ENCODE measurements at regions not wholly inside any gene's neighbourhood (a gene's known extent, or its start where the extent isn't known, plus 50 kb on each side); places are given as distances from the start of the nearest gene placed in this dataset.

- TF ChIP-seq CTCF (IDR thresholded peaks at IDR 0.05 in 2 of 3, conservative IDR thresholded peaks at IDR 0.05 in 1 of 3; ENCODE audit: borderline replicate concordance in 1 of 3, insufficient read depth in 1 of 3, low read depth in 2 of 3, low read length in 2 of 3) (no peak), CBX3 (IDR thresholded peaks at IDR 0.05; ENCODE audit: low read depth) (no peak), ELF1 (IDR thresholded peaks at IDR 0.05; ENCODE audit: borderline replicate concordance, low read depth) (no peak), JUND (IDR thresholded peaks at IDR 0.05) (no peak)
These were observed 247.5 kb upstream of the ZNF521 start (continued) for GRCh38 chr18:25599443-25599842.

GRCh38 chr18:25597476-25597875, 245.5 kb upstream of the ZNF521 start:
- BruUV-seq (replicated peaks) = no TSS peak
- H3K4me2 ChIP-seq (ENCODE audit: low read length) = no peak overlapping the region
- no peak overlapping the region for H3K9ac ChIP-seq (ENCODE audit: low read length)
- no peak overlapping the region for H3K27ac ChIP-seq (ENCODE audit: low read depth, low read length)
- DNase-seq (ENCODE audit: low read depth, low spot score) (no peak), ATAC-seq (no peak)
- TF ChIP-seq SRF (IDR thresholded peaks at IDR 0.05; ENCODE audit: low read depth) (no peak), MAX (IDR thresholded peaks at IDR 0.05) (no peak), POLR2AphosphoS5 (IDR thresholded peaks at IDR 0.05; ENCODE audit: low read depth, low read length) (no peak), FOSL1 (IDR thresholded peaks at IDR 0.05; ENCODE audit: low read depth) (no peak), JUND (IDR thresholded peaks at IDR 0.05) (no peak), POLR2A (IDR thresholded peaks at IDR 0.05; ENCODE audit: borderline replicate concordance, extremely low read depth, insufficient read depth, insufficient read length) (no peak), RAD21 (IDR thresholded peaks at IDR 0.05; ENCODE audit: low read depth) (no peak)
- H3K79me2 ChIP-seq (ENCODE audit: insufficient read depth, low read length) = no peaks in the 10 kb centered on the region
- no peak overlapping the region for H2AFZ ChIP-seq (ENCODE audit: low read depth, low read length, poor library complexity, severe bottlenecking)
- ChIA-PET CTCF (no interaction called here), RAD21 (ENCODE audit: low non-redundant PET in 1 of 2, low total read pairs in 2 of 2, uncharacterized antibody in 2 of 2, unreplicated experiment in 2 of 2) (no interaction called here), POLR2A (no interaction called here)
- no peaks in the 10 kb centered on the region for H3K27me3 ChIP-seq (ENCODE audit: insufficient read depth, low read length)
- no peaks in the 10 kb centered on the region for H3K9me3 ChIP-seq (ENCODE audit: control insufficient read depth in 1 of 2, insufficient read depth in 1 of 2, low read depth in 1 of 2, low read length in 2 of 2)
- no peaks in the 10 kb centered on the region for H3K9me2 ChIP-seq (ENCODE audit: insufficient read depth)
- no peaks in the 10 kb centered on the region; the same call in 1 of the 2 replicates for H4K20me1 ChIP-seq (ENCODE audit: insufficient read depth)
- no peaks in the 10 kb centered on the region for H3K4me1 ChIP-seq (ENCODE audit: control insufficient read depth in 1 of 2, insufficient read depth in 2 of 2, low read length in 2 of 2)
- no peaks in the 10 kb centered on the region for H3K36me3 ChIP-seq (ENCODE audit: control insufficient read depth in 1 of 2, insufficient read depth in 2 of 2, low read length in 2 of 2)
- intact Hi-C loops (cut with micrococcal nuclease) = no loop called here
- no peak overlapping the region for H3K4me3 ChIP-seq (replicated peaks in 1 of 2; ENCODE audit: low read depth in 1 of 2, low read length in 2 of 2)

All from HCT116 (cell line).